Progenitor cell of endocrine pancreas (in vitro differentiated cells): ENCODE measurements at regions not wholly inside any gene's neighbourhood (a gene's known extent, or its start where the extent isn't known, plus 50 kb on each side); places are given as distances from the start of the nearest gene placed in this dataset.

Source experiments
- DNase-seq: peaks from one replicate; pipeline ENCODE4 v3.0.0; 2021; ENCODE audit warnings: low spot score; ENCODE audit not compliant: unreplicated experiment
- H3K27ac Mint-ChIP-seq: 2 replicates; pipeline ENCODE4 v1.8.0; 2021; ENCODE audit warnings: mild to moderate bottlenecking, moderate library complexity, mixed read lengths
- H3K27me3 Mint-ChIP-seq: 2 replicates; pipeline ENCODE4 v1.8.0; 2021; ENCODE audit warnings: mixed read lengths
- H3K36me3 Mint-ChIP-seq: 2 replicates; pipeline ENCODE4 v1.8.0; 2022; ENCODE audit warnings: mixed read lengths; ENCODE audit not compliant: insufficient read depth
- H3K4me1 Mint-ChIP-seq: 2 replicates; pipeline ENCODE4 v1.8.0; 2021; ENCODE audit warnings: low read depth, mixed read lengths
- H3K4me3 Mint-ChIP-seq: 2 replicates; pipeline ENCODE4 v1.8.0; 2021; ENCODE audit warnings: low read depth, mild to moderate bottlenecking, moderate library complexity, mixed read lengths
- H3K9me3 Mint-ChIP-seq: 2 replicates; pipeline ENCODE4 v1.8.0; 2021; ENCODE audit warnings: low read depth, mixed read lengths
- TF ChIP-seq, protein P1 (sequence below): fragments of 200-600 bp; sonication (generic); IDR thresholded peaks from one replicate; pipeline ENCODE4 v1.5.0; 2021; ENCODE audit warnings: antibody characterized with exemption, mild to moderate bottlenecking; ENCODE audit not compliant: unreplicated experiment

DNA sequence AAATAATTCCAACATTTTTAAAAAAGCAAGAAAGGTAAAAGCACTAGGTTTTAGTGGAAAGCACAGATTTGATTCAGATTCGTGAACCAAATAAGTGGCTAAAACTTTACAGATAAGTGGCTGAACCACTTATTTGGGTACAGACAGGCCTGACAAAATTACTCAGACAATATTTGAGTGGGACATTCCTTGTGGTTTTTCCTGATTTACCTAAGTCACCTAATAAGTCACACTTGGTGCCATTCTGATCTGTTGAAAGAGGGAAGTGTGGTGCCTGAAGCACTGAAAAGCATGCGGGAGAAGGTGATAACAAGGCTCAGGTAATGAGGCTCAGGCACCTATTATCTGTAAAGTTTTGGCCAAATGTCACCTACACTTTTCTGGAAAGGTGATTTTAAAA, 81.6 kb upstream of the CD55 start:
- H3K4me3 Mint-ChIP-seq, result no peak overlapping the region
- H3K27me3 Mint-ChIP-seq, result peaks cover 2% of the 10 kb centered on the region
- no peak overlapping the region for H3K27ac Mint-ChIP-seq
- peaks cover 11% of the 10 kb centered on the region for H3K4me1 Mint-ChIP-seq
- TF ChIP-seq, protein P1, sequence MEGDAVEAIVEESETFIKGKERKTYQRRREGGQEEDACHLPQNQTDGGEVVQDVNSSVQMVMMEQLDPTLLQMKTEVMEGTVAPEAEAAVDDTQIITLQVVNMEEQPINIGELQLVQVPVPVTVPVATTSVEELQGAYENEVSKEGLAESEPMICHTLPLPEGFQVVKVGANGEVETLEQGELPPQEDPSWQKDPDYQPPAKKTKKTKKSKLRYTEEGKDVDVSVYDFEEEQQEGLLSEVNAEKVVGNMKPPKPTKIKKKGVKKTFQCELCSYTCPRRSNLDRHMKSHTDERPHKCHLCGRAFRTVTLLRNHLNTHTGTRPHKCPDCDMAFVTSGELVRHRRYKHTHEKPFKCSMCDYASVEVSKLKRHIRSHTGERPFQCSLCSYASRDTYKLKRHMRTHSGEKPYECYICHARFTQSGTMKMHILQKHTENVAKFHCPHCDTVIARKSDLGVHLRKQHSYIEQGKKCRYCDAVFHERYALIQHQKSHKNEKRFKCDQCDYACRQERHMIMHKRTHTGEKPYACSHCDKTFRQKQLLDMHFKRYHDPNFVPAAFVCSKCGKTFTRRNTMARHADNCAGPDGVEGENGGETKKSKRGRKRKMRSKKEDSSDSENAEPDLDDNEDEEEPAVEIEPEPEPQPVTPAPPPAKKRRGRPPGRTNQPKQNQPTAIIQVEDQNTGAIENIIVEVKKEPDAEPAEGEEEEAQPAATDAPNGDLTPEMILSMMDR, result no peak
- no peaks in the 10 kb centered on the region for H3K36me3 Mint-ChIP-seq
- no peaks in the 10 kb centered on the region for H3K9me3 Mint-ChIP-seq
- no peak for DNase-seq

DNA sequence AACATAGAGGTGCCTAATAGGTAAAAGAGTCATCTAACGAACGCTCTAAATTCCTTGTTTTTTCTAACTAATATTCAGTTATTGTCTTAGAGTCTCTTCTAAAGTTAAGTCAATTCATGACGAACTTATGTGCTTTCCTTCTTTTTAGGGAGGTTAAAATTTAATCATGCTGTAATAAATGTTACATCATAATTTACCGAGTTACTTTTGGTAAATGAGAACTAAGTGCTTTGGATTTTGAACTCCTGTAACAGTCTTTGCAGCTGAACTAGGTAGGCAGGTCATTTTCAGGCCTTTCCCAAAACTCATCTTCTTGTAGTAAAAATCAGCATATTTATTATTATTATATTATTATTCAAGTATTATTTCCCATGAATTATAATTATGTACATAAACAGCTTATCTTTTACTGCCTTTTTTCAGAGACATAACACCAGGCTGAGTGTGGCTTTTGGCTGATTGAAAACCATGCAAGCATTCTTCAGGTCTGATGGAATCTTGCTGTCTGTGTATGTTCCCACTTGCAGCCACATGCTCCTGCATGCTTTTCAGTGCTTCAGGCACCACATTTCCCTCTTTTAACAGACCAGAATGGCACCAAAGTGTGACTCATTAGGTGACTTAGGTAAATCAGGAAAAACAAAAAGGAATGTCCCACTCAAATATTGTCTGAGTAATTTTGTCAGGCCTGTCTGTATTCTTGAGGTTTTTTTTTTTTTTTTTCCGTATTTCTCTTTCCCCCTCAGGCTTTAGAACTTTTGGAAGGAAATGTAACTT, 81.0 kb upstream of the CD55 start:
- Mint-ChIP-seq H3K36me3 (no peaks in the 10 kb centered on the region), H3K9me3 (no peaks in the 10 kb centered on the region), H3K4me3 (no peak overlapping the region), H3K27me3 (peaks cover 2% of the 10 kb centered on the region), H3K27ac (no peak overlapping the region), H3K4me1 (peaks cover 11% of the 10 kb centered on the region)
- no peak for DNase-seq
- TF ChIP-seq, protein P1, result no peak

DNA sequence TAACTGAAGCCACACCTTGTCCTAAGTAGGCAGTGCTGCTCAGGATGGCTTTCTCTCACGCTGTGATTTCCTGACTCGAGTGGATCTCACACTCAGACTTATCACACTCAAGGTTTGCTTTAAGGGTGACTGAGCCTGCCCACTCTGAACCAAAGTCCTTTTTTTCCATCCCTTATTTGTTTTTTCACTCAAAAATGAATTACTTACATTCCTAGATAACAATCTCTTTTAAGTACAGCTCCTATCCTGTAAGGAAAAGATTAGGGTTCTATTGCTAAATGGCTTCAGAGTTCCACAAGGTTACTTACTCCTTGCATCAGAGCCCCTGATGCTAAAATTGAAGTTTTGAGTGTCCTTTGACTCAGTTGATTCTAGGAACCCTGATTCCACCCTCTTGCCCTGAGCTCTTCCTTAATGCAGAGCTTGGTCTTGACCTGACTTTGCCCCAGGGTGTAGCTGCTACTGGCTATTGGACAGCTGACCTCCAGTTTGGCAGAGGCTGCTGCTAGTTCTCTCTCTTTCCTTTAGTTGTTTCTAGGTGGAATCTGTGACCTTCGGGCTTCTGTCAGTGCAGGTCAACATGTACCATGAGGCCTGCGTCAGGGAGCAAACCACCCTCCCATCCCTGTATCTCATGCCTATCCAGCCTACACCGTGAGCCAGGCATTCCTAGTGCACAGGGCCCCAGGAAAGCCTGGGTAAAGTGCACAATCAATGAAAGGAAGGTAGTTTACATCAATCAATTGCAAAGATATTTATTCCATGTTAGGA, 80.1 kb upstream of the CD55 start:
- DNase-seq, result no peak
- Mint-ChIP-seq H3K27me3 (peaks cover 6% of the 10 kb centered on the region), H3K9me3 (no peaks in the 10 kb centered on the region), H3K27ac (peak overlapping the region; percentile 85), H3K4me3 (no peak overlapping the region), H3K4me1 (peaks cover 11% of the 10 kb centered on the region), H3K36me3 (no peaks in the 10 kb centered on the region)
- TF ChIP-seq, protein P1, result no peak

DNA sequence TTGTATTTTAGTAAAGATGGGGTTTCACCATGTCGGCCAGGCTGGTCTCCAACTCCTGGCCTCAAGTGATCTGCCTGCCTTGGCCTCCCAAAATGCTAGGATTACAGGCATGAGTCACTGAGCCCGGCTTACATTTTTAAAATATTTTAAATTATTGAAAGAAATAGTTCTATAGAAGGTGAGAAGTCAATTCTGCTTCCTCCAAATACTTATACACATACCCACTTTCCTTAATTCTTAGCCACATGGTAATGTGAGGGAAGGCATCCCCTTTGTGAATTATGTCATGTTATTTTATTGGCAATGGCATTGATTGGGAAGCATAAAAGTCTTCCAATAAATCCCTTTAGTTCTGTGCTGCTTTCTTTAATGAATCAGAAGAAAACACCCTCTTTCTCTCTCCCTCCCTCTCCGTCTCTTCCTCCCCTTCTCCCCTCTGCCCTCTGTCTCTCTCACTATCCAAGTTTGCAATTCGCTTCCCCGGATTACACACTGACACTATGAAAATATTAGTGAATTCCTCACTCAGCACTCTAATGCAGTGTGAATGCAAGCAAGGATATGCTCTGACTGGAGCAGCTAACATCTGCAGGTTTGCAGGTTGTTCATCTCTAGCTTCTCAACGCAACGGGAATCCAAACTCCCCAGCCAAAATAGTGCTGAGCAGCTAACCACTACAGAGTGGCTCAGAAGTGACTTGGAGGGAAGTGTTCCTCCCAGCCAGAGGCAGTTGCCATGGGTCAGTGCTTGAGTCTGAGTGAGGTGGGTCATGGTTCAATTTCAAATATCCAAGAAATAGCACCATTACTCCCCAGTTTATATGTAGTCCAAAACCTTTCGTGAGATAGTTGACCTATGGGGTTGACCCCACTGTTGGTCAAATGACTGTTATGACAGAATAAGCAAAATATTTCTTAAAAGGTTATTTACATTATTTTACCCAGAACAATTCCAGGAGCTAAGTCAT, 77.8 kb upstream of the CD55 start:
- DNase-seq, result no peak
- no peak overlapping the region for H3K4me3 Mint-ChIP-seq
- no peak overlapping the region for H3K27ac Mint-ChIP-seq
- H3K4me1 Mint-ChIP-seq, result peaks cover 11% of the 10 kb centered on the region
- no peaks in the 10 kb centered on the region for H3K36me3 Mint-ChIP-seq
- no peaks in the 10 kb centered on the region for H3K9me3 Mint-ChIP-seq
- H3K27me3 Mint-ChIP-seq, result peaks cover 6% of the 10 kb centered on the region
- TF ChIP-seq, protein P1, result no peak

DNA sequence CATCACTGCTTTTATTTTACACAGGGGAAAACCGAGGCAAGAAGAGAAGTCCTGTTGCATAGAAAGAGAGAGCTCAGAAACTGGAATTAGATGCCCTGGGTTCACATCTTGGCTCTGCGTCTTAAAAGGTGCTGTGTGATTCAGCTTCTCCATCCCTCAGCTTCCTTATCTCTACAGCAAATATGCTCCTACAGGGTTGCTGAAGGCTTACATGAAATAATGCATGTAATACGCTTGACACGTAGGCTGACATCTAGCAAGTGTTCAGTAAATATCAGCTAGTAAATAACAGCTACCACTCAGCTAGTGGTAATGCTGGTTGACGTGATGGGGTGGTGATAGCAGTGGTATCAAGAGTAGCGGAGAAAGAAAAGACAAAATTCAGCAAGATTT, 77.1 kb upstream of the CD55 start:
- H3K27ac Mint-ChIP-seq, result no peak overlapping the region
- TF ChIP-seq, protein P1, result no peak
- peaks cover 11% of the 10 kb centered on the region for H3K4me1 Mint-ChIP-seq
- H3K27me3 Mint-ChIP-seq, result peaks cover 6% of the 10 kb centered on the region
- H3K4me3 Mint-ChIP-seq, result no peak overlapping the region
- H3K36me3 Mint-ChIP-seq, result no peaks in the 10 kb centered on the region
- H3K9me3 Mint-ChIP-seq, result no peaks in the 10 kb centered on the region
- no peak for DNase-seq
